ENCODE measurements at regions not wholly inside any gene's neighbourhood (a gene's known extent, or its start where the extent isn't known, plus 50 kb on each side); places are given as distances from the start of the nearest gene placed in this dataset.

GRCh38 chr11:21806508-21806907 is 386.4 kb upstream of the ANO5 start (continued):
- no peak for TF ChIP-seq AFF1 (IDR thresholded peaks at IDR 0.05; ENCODE audit: low read depth in 1 of 2, partially characterized antibody in 2 of 2)
- TF ChIP-seq MYC (IDR thresholded peaks at IDR 0.05; ENCODE audit: low read depth, low read length): no peak
- TF ChIP-seq MYC (CRISPR knock-in tag; IDR thresholded peaks at IDR 0.05; ENCODE audit: borderline replicate concordance, low read depth): no peak
- TF ChIP-seq, protein P1, sequence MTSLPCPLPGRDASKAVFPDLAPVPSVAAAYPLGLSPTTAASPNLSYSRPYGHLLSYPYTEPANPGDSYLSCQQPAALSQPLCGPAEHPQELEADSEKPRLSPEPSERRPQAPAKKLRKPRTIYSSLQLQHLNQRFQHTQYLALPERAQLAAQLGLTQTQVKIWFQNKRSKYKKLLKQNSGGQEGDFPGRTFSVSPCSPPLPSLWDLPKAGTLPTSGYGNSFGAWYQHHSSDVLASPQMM (CRISPR knock-in tag; IDR thresholded peaks at IDR 0.05): no peak
- no peak for TF ChIP-seq TRIM25 (IDR thresholded peaks at IDR 0.05; ENCODE audit: borderline replicate concordance)
